HG03378 (cell line): ENCODE measurements at regions not wholly inside any gene's neighbourhood (a gene's known extent, or its start where the extent isn't known, plus 50 kb on each side); places are given as distances from the start of the nearest gene placed in this dataset.
"Not testable (repeated sequence)": the region's sequence is repeated elsewhere in the genome, so short reads cannot be mapped to it uniquely, and the experiment has no call there.

ENCODE experiments used
- ATAC-seq: cut with Tn5 transposase; IDR thresholded peaks from one replicate; pipeline ENCODE4 v1.9.1; 2021; ENCODE audit warnings: mild to moderate bottlenecking, moderate library complexity; ENCODE audit not compliant: unreplicated experiment

DNA sequence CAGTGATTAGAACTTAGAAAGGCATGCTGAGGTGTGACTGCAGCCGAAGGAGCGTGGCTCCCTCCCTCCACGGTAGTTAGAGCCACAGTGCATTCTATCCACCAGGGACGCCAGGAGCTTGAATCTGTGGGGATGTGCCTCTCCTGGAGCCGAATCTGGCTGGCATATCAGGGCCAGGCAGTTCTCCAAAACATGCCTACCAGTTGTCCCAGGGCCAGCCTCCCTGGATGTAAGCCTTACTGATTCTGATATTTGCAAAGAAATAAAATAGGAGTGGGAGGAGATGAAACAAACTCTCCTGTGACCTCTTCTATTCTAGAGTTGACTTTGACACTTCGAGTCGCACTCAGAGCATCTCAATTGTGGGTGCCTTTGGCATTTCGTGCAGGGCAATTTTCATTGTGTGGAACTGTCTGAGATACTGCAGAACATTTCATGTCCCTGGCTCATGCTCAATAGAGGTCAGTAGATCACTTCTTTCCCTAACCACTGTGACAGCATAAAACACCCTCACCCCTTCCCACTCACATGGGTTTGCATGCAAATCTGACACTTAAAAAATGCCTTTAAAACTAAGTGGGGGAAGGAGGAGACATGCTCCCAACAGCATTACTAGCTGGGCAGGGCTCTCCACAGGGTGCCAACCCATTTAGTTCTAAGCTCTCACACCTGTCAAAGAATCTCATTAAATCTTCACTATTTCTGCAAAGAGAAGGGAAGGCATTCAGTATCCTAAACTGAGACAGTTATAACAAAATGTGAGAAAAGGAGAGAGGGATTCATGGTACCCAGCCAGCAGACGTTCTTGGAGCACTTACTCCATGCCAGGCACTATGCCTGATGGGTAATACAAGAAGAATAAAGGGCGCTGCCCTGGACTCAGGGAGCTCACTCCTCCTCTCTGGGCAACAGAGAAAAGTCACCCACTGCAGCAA is 378.9 kb downstream of the PREX1 start:
- ATAC-seq: no peak

DNA sequence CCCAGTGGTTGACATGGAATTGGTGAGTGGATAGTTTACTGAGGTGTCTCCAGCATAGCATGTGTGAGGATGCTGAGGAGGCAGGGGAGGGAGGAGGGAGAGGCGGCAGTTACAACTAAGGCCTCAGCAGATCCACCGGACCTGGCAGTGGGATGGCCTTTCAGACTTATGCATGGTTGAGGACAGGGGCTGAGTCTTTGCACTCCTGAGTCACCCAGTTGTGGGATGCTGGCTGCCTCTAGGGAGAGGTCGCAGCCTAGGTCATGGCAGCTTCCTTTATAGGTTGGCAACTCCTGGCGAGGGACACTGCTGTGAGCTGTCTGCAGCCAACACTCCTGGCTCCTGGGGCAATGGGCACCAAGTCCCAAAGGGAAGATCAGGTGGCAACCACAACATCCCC is 380.3 kb downstream of the PREX1 start:
- no peak for ATAC-seq

DNA sequence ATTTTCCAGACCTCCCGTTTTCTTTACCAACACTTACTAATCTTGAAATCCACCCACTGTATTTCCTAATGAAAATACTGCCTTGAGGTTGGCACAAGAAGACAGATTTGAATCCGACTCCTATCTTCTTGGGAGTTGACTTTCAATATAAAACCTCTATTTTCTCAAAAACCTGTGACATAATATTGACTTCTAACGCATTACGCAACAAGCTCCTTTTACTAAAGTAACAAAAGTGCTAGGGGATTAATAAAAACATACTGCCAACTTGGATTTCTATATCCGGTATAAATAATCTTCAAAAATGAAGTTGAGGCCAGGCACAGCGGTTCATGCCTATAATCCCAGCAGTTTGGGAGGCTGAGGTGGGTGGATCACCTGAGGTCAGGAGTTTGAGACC is 382.0 kb downstream of the PREX1 start:
- ATAC-seq: no peak

DNA sequence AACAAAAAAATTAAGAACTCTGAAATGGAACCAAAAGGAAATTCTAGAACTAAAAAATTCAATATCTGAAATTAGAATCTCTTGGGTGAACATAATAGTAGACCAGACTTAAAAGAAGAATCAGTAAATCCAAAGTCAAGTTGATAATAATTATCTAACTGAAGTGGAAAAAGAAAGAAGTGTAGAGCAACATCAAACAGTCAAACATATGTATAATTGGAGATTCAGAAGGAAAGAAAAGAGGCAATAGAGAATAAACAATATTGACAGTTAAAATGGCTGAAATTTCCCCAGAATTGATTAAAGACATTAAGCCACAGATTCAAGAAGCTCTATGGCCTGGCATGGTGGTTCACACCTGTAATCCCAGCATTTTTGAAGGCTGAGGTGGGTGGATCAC is 383.6 kb downstream of the PREX1 start:
- no peak for ATAC-seq

DNA sequence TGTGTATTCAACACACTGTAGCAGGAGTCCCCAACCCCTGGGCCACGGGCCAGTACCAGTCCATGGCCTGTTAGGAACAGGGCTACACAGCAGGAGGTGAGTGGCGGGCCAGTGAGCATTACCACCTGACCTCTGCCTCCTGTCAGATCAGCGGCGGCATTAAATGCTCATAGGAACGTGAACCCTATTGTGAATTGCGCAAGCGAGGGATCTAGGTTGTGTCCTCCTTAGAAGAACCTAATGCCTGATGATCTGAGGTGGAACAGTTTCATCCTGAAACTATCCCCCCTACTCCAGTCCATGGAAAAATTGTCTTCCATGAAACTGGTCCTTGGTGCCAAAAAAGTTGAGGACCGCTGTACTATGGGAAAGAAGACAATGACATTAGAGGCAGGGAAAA is 386.9 kb downstream of the PREX1 start:
- no peak for ATAC-seq

DNA sequence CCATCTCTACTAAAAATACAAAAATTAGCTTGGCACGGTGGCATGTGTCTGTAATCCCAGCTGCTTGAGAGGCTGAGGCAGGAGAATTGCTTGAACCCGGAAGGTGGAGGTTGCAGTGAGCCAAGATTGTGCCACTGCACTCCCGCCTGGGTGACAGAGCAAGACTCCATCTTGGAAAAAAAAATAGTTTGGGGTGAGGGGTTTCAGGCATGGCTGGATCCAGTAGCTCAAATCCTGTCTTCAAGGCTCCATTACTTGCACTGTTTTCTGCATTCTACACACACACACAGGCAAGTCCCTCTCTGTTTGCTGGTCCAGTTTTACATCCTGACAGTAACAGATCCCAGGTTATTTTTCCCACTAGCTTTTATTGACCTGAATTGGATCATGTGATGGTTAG is 387.5 kb downstream of the PREX1 start:
- ATAC-seq: not testable (repeated sequence)

DNA sequence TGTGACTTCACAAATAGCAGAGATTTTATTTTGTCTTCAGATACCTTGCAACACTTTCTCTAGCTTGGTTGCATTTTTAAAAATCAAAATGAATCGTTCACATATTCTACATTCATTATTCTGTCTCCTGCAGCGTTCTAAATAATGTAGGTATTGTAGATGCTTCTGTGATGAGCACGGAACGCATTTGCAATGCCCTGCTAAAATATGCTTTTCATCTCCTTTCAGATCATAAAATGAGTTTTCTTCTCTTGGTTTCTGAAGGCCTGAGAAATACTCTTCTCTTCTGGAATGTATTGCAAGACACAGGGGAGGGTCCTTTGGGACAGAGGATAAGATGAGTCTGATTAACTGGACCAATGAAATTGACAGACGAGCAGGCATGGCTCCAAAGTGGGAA is 390.7 kb downstream of the PREX1 start:
- no peak for ATAC-seq

DNA sequence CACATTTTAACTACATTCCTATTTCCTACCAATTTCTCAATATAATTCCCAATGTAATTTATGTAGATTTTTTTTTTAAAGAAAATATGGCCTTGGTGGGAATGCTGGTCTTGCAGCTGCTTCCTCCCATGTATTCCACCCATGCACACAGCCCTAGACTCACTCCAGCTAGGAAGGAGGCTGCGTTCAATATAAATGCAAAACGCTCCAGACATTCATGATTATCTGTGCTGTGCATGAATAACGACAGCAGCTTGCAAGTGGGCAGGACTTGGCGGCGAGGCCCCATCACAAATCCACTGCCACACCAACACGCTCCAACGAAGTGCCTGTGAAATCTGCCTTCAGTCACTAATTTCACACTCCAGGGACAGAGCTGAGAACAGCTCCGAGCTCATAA is 391.2 kb downstream of the PREX1 start:
- ATAC-seq: not testable (repeated sequence)

DNA sequence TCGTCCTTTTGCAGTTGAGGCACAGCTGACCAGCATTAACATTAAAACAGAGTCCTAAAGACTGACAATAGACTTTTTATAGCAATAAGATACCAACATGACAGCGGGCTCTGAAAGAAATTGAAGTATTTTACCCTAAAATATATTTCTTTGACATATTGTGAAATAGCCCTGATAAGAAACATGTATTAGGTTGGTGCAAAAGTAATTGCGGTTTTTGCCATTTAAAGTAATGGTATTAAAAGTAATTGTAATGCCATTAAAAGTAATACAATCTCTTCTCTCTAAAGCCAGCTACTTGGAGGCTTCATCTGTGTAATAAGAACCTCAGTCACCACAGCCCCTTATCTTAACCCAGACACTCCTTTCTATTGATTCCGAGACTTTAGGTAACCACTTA is 394.6 kb downstream of the PREX1 start:
- no peak for ATAC-seq

DNA sequence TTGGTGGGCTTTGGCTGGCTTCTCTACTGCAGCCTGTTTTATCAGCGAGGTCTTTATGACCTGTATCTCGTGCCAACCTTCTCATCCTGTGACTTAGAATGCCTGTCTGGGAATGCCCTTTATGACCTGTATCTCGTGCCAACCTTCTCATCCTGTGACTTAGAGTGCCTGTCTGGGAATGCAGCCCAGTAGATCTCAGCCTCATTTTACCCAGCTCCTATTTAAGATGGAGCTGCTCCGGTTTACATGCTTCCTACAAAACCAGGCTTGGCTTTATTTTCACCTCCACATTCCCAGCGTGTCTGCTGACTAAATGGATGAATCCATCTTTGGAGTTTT is 395.3 kb downstream of the PREX1 start:
- no peak for ATAC-seq

DNA sequence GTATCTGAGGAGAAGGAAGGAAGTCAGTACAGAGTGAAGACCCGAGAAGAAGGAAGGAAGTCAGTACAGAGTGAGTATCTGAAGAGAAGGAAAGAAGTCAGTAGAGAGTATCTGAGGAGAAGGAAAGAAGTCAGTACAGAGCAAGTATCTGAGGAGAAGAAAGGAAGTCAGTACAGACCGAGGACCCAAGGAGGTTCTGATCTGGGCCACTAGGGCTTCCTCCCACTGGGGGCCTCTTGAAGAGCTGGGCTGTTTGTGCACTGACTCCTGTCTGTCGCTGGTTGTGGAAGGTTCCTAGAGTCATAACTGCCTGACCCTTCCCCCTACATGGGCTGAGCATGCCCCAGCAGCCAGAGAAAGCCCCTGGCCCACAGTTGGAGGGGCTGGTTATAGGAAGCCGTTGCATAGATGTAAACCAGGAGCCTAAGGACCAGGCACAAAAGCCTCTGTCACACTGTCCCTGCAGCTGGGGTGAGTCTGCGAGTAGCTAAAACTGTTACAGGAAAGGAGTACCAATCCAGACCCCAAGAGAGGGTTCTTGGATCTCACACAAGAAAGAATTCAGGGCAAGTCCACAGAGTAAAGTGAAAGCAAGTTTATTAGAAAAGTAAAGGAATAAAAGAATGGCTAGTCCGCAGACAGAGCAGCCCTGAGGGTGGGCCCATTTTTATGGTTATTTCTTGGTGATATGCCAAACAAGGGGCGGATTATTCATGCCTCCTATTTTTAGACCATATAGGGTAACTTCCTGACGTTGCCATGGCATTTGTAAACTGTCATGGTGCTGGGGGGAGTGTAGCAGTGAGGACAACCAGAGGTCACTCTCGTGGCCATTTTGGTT is 395.9 kb downstream of the PREX1 start:
- ATAC-seq: no peak

DNA sequence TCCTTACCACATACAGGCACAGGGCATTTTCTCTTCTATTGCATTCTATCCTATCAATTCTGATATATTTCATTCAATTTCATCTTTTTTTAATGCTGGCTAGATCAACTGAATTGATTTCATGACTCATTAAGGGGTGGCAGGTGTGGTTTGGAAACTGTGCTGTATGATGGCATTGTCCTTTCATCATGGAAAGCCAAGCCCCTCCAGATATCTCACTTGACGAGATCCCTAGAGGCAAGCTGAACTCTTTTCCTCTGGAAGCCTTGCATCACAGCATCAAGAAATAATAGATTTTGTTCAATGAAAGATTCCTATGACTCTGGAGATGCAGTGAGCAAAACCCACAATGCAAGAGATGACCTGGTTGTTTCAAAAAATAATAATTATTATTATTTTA is 401.2 kb downstream of the PREX1 start:
- ATAC-seq: no peak

DNA sequence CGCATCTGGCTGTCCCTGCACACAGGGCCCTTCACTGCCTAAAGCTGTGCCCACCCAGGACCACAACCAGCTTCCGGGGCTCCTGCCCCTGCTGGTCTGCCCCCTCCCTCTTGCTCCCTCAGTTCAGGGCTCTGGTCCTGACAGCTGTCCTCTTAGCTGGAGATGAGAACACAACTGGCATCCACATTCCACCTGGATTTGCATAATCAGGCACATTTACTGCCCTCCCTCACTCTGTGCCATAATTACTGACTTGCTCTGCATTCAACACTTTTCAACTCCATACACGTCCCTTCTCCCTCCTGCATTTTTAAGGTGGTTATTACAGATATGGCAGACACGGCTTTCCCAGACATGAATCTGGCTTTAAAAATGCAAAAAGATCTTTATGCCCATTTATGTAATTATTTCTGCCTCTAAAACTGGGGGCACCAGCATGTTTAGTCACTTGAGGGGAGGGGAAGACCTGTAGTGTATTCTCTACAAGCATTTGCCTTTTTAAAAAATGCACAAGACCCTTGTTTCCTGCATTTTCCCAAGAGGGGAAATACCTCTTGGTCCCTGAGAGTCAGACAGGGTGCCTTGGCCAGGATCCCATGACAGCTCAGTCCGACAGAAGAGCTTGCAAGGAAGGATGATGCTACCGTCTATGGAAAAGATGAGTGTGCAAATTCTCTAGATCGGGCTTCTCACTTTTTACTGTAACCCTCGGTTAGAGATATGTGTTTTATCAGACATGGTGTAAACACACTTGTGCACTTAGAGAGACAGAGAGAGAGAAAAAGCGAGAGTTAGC is 401.8 kb downstream of the PREX1 start:
- no peak for ATAC-seq

DNA sequence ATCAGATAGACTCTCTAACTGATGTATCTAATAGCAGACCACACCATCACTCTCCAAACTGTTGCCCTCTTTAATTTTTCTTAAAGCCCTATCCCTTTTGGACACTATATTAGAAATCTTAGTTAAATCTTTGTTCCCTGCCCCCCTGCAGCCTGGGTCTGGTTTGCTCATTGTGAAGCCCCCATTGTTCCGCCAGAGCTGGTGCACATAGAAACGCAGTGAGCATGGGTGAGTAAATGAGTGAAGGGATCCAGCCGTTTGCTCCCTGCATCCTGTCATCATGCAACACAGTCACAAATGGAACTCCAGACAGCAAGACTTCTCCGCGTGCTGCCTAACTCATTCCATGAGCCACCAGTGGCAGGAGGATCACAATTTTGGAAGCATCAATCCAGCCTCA is 402.5 kb downstream of the PREX1 start:
- ATAC-seq: no peak

DNA sequence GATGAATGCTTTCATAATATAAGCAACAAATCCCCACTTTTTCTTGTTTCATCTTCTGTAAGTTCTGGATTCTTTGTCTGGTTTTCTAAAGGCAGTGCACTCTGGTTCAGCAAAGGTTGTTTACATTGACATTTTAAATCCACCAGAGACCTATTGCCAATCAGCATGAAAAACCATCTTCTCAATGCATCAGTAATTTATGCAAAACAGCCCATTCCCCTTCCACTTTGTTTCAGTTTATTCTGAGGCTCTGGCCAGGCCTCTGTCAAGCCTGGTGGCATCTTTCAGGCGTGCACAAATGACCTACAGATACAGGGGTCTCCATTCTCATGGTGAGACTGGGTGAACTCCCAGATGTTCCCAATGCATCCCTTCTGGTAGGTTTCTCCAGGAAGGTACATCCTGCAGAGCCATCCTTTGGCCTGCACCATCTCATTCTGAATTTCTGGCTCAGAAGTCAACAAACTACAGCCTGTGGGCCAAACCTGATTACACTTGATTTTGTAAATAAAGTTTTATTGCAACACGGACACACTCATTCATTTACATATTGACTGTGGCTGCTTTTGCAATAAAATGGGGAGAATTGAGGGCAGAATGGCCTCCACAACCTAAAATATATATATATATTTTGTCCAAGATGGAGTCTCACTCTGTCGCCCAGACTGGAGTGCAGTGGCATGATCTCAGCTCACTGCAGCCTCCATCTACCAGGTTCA is 405.4 kb downstream of the PREX1 start:
- no peak for ATAC-seq

DNA sequence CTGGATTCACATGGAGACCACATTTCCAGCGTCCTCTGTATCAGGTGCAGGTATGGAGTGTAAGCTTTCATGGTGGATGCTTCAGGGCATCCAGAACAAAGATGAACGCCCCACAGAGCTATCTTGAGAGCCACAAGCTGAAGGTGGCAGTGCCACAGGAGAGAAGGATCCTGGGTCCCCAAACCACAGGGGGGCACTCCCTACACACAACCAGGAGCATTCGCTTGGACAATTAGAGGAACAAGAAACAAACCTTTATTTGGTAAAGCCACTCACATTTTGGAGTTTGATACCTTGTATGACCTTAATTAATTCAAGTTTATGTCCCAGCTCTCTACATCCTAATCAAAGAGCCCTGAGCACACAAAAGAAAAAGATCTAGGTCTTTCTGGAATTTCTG is 406.3 kb downstream of the PREX1 start:
- ATAC-seq: no peak

DNA sequence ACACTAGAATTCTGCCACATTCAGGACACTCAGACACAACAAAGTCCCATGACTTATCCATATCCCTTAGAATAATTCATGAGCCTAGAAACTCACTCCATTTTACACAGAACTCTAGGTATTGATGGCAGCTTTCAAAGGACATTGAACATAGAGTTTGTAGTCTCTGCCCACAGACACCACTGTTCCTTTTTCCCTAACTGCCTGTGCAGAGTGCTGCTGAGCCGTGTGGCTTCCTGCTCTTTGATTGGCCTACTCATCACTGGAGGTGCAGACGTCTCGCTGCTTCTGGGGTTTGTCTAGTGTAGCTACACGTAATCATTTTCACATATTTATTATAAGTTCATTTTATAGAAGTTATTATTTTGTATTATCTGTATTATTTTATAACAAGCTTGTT is 407.6 kb downstream of the PREX1 start:
- ATAC-seq: no peak

DNA sequence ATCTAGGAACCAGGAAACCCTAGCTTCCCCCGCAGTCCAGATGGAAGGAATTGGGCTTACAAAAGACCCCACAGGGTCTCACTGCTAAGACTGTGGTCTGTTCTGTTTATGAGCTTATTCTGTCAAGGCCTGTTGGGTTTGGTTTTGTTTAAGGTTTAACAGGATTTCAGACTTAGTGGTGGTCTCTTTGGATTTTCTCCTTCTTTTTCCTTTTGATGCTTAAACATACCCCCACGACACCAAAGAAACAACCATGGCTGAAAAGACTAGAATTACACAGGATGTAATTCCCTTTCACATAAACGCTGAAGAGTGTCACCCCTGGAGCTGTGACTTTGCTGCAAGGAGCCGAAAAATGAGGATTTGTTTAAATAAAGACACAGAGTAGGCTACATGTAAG is 408.6 kb downstream of the PREX1 start:
- no peak for ATAC-seq

DNA sequence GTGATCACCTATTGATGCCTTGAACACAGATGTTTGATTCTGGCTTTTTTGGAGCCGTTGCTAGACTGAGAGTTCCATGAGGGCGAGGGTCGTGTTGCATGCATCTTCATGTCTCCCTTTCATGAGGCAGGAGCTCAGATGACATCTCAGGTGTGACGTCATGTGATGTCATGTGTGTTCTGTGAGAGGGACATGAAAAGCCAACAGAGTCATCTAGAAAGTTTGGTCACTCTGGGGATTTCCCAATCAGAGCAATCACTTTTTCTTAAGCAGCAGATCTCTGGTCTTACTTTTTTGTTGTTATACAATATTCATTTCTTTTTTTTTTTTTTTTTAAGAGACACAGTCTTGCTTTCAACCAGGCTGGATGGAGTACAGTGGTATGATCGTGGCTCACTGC is 411.8 kb downstream of the PREX1 start:
- ATAC-seq: no peak

DNA sequence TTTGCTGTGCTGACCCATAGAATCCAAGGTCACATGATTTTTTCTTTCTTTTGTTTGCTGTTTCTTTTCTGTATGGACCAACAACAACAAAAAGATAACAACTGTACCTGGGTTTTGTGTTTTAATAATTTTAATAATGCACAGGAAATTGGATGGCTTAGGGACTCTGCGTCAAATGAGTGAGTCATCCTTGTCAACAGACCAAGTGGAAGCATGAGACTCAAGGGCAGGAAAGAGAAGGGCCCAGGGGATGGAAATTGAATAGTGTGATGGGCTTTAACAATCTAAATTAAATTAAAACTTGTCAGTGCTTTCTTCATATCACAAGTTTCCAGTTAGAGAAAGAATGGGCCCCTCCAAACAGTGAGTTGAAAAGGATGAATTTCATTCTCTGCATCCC is 413.0 kb downstream of the PREX1 start:
- ATAC-seq: no peak
